ENCODE measurements at regions not wholly inside any gene's neighbourhood (a gene's known extent, or its start where the extent isn't known, plus 50 kb on each side); places are given as distances from the start of the nearest gene placed in this dataset.

DNA sequence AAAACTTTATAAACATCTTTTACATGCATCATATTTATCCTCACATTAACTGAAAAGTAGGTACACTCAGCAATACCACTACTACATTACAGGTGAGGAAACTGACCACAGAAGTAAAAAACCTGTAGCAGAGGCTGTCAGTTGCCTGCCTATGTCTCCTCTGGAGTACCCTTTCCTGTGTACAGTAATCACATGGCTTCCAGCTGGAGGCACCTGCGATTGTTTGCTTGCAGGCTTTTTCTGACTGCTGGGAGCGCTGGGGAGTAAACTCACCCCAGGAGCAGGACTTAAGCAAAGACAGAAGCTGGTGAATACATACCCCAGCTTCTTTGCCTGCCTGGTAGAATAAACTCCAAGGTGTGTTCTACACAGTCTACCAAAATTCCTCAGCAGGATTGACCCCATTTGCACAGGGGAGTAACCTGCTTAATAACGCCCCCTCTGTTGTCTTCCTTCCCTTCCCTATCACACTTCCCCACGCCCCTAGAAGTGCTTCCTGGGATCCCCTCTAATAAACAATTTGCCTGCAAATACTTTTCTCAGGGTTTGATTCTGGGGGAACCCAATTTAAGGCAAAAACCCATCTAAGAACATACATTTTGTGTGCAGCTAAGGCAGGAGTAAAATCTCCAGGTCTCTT, 138.9 kb downstream of the PTH2R start:
- ChIA-PET POLR2A (no interaction called here), CTCF (no interaction called here)
- no peaks in the 10 kb centered on the region for H3K36me3 Mint-ChIP-seq (ENCODE audit: insufficient read depth, unreplicated experiment)
- DNase-seq, result peak; percentile 39 to 50
- no peak overlapping the region for H3K27ac Mint-ChIP-seq (ENCODE audit: unreplicated experiment)
- Histone ChIP-seq H3K4me1 (peaks cover 25% of the 10 kb centered on the region), H3K36me3 (ENCODE audit: control insufficient read depth, insufficient read depth, low read length) (no peaks in the 10 kb centered on the region), H3K4me3 (ENCODE audit: low read depth, low read length) (no peak overlapping the region), H3K9me3 (no peaks in the 10 kb centered on the region), H3K27me3 (replicated peaks; ENCODE audit: control insufficient read depth, insufficient read depth, low read length) (no peaks in the 10 kb centered on the region)
- TF ChIP-seq, protein P1, sequence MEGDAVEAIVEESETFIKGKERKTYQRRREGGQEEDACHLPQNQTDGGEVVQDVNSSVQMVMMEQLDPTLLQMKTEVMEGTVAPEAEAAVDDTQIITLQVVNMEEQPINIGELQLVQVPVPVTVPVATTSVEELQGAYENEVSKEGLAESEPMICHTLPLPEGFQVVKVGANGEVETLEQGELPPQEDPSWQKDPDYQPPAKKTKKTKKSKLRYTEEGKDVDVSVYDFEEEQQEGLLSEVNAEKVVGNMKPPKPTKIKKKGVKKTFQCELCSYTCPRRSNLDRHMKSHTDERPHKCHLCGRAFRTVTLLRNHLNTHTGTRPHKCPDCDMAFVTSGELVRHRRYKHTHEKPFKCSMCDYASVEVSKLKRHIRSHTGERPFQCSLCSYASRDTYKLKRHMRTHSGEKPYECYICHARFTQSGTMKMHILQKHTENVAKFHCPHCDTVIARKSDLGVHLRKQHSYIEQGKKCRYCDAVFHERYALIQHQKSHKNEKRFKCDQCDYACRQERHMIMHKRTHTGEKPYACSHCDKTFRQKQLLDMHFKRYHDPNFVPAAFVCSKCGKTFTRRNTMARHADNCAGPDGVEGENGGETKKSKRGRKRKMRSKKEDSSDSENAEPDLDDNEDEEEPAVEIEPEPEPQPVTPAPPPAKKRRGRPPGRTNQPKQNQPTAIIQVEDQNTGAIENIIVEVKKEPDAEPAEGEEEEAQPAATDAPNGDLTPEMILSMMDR (IDR thresholded peaks at IDR 0.05; ENCODE audit: insufficient read depth in 1 of 2, low read depth in 1 of 2, low read length in 1 of 2, severe bottlenecking in 1 of 2, unreplicated experiment in 1 of 2), result no peak
- BruUV-seq (replicated peaks), result no TSS peak
- intact Hi-C loops (cut with micrococcal nuclease; ENCODE audit: unreplicated experiment), result loop anchor here (5.0 kb wide), 1 partner anchor 78 kb away; no protein-coding TSS in a partner anchor
- H3K4me3 Mint-ChIP-seq (ENCODE audit: unreplicated experiment), result no peak overlapping the region
- H3K4me1 Mint-ChIP-seq (ENCODE audit: low read depth, unreplicated experiment), result peaks cover 16% of the 10 kb centered on the region
- no peaks in the 10 kb centered on the region for H3K27me3 Mint-ChIP-seq (ENCODE audit: insufficient read depth, unreplicated experiment)
- H3K9me3 Mint-ChIP-seq (ENCODE audit: unreplicated experiment), result peaks cover 12% of the 10 kb centered on the region

DNA sequence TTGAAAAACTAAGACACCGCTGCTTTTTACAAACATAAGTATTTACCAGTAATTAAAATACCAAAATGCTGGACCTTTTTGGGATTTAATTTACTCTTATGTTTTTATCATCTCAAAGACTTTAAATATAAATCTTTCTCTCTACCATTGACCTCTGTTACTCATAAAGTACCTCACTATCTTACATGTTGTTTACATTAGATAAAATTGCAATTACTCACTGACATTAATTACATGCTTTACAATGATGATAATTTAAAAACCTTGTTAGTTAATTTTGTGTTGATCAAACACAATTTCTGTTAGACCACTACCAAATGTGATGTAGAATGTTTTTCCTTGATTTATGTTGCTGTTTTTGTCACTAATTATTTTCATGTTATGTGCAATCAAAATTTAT, 139.5 kb downstream of the PTH2R start:
- Mint-ChIP-seq H3K4me1 (ENCODE audit: low read depth, unreplicated experiment) (peaks cover 16% of the 10 kb centered on the region), H3K27me3 (ENCODE audit: insufficient read depth, unreplicated experiment) (no peaks in the 10 kb centered on the region)
- no peak overlapping the region for H3K4me3 ChIP-seq (ENCODE audit: low read depth, low read length)

DNA sequence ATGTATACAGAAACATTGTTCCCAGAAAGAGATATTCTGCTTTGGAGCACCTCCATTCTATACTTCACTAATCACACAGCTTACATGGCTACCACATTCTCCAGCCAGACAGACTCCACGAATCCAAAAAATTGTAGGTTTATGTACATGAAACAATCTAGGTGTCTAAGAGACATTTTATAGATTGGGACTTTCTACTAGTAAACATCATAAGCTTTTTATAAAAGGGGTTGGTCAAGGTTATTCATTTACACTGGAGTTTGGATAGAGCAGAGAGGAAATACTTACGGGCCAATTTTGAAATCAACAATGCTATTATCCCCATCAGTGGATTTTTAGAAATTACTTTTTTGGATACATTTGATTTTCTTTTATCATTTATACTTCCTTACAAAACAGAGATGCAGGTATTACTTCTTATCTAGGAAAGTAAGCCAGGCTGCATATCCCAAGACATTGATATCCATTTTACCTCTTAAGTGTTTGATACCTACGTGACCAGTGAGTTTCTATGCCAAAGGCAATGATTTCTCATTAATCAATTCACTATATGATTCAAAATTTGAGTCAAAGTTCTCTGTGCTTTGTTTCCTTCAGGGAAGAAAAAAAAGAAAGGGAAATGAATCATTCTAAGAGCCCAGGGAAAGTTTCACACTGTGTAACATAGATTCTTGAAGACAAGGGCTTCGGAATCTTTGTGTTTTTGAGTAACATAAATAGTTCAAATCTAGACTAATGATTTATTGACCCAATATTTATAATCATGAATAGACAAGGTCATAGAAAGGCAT, 140.5 kb downstream of the PTH2R start:
- TF ChIP-seq, protein P1 (IDR thresholded peaks at IDR 0.05; ENCODE audit: insufficient read depth in 1 of 2, low read depth in 1 of 2, low read length in 1 of 2, severe bottlenecking in 1 of 2, unreplicated experiment in 1 of 2), result no peak
- H3K27ac Mint-ChIP-seq (ENCODE audit: unreplicated experiment), result no peak overlapping the region
- H3K36me3 Mint-ChIP-seq (ENCODE audit: insufficient read depth, unreplicated experiment), result no peaks in the 10 kb centered on the region
- ChIA-PET CTCF (no interaction called here), POLR2A (no interaction called here)
- H3K4me3 ChIP-seq (ENCODE audit: low read depth, low read length), result no peak overlapping the region
- no peak for DNase-seq
- H3K9me3 ChIP-seq, result no peaks in the 10 kb centered on the region
- peaks cover 10% of the 10 kb centered on the region for H3K4me1 Mint-ChIP-seq (ENCODE audit: low read depth, unreplicated experiment)
- H3K36me3 ChIP-seq (ENCODE audit: control insufficient read depth, insufficient read depth, low read length), result no peaks in the 10 kb centered on the region
- BruUV-seq (replicated peaks), result no TSS peak
- peaks cover 25% of the 10 kb centered on the region for H3K4me1 ChIP-seq
- H3K4me3 Mint-ChIP-seq (ENCODE audit: unreplicated experiment), result no peak overlapping the region
- H3K27me3 Mint-ChIP-seq (ENCODE audit: insufficient read depth, unreplicated experiment), result no peaks in the 10 kb centered on the region
- intact Hi-C loops (cut with micrococcal nuclease; ENCODE audit: unreplicated experiment), result loop anchor here (5.0 kb wide), 1 partner anchor 80 kb away; no protein-coding TSS in a partner anchor
- H3K9me3 Mint-ChIP-seq (ENCODE audit: unreplicated experiment), result peaks cover 26% of the 10 kb centered on the region
- no peaks in the 10 kb centered on the region for H3K27me3 ChIP-seq (replicated peaks; ENCODE audit: control insufficient read depth, insufficient read depth, low read length)

More for the DNA sequence above, 139.5 kb downstream of the PTH2R start:
- ChIA-PET POLR2A (no interaction called here), CTCF (no interaction called here)
- Histone ChIP-seq H3K27me3 (replicated peaks; ENCODE audit: control insufficient read depth, insufficient read depth, low read length) (no peaks in the 10 kb centered on the region), H3K36me3 (ENCODE audit: control insufficient read depth, insufficient read depth, low read length) (no peaks in the 10 kb centered on the region), H3K4me1 (peaks cover 25% of the 10 kb centered on the region), H3K9me3 (no peaks in the 10 kb centered on the region)
- DNase-seq, result no peak
- intact Hi-C loops (cut with micrococcal nuclease; ENCODE audit: unreplicated experiment), result loop anchor here (5.0 kb wide), 1 partner anchor 79 kb away; no protein-coding TSS in a partner anchor
- BruUV-seq (replicated peaks), result no TSS peak
- Mint-ChIP-seq H3K4me3 (ENCODE audit: unreplicated experiment) (no peak overlapping the region), H3K9me3 (ENCODE audit: unreplicated experiment) (peaks cover 18% of the 10 kb centered on the region), H3K36me3 (ENCODE audit: insufficient read depth, unreplicated experiment) (no peaks in the 10 kb centered on the region), H3K27ac (ENCODE audit: unreplicated experiment) (no peak overlapping the region)
- TF ChIP-seq, protein P1 (IDR thresholded peaks at IDR 0.05; ENCODE audit: insufficient read depth in 1 of 2, low read depth in 1 of 2, low read length in 1 of 2, severe bottlenecking in 1 of 2, unreplicated experiment in 1 of 2), result no peak
